ENCODE measurements at regions not wholly inside any gene's neighbourhood (a gene's known extent, or its start where the extent isn't known, plus 50 kb on each side); places are given as distances from the start of the nearest gene placed in this dataset.

DNA sequence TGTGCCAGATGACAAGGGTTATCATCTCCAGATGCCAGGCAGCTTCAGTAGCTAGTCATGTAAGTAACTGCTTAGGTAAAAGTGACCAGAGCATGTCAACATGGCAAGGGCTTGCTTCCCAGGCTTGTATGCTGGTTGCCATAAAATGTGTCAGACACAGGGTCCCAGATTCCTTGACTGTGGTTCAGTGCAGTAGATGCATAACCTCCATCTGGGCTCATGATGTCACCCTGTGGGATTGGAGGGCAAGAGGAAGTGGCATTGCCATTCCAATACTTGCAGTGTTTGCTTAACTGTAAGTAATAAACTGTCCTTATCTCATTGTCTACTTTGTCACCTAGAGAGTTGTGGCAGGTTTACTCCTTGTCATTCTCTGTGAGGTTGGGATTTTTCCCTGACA, 226.8 kb downstream of the PCDH17 start:
- Mint-ChIP-seq H3K27ac (no peak overlapping the region), H3K36me3 (ENCODE audit: low read depth) (no peaks in the 10 kb centered on the region), H3K9me3 (peaks cover 2% of the 10 kb centered on the region), H3K4me1 (ENCODE audit: low read depth) (no peaks in the 10 kb centered on the region), H3K27me3 (no peaks in the 10 kb centered on the region), H3K4me3 (no peak overlapping the region)
- ChIA-PET POLR2A (no interaction called here), CTCF (no interaction called here)
- intact Hi-C loops (cut with micrococcal nuclease), result no loop called here
- DNase-seq (no peak), ATAC-seq (no peak)
- TF ChIP-seq, protein P1, sequence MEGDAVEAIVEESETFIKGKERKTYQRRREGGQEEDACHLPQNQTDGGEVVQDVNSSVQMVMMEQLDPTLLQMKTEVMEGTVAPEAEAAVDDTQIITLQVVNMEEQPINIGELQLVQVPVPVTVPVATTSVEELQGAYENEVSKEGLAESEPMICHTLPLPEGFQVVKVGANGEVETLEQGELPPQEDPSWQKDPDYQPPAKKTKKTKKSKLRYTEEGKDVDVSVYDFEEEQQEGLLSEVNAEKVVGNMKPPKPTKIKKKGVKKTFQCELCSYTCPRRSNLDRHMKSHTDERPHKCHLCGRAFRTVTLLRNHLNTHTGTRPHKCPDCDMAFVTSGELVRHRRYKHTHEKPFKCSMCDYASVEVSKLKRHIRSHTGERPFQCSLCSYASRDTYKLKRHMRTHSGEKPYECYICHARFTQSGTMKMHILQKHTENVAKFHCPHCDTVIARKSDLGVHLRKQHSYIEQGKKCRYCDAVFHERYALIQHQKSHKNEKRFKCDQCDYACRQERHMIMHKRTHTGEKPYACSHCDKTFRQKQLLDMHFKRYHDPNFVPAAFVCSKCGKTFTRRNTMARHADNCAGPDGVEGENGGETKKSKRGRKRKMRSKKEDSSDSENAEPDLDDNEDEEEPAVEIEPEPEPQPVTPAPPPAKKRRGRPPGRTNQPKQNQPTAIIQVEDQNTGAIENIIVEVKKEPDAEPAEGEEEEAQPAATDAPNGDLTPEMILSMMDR (IDR thresholded peaks at IDR 0.05), result no peak

DNA sequence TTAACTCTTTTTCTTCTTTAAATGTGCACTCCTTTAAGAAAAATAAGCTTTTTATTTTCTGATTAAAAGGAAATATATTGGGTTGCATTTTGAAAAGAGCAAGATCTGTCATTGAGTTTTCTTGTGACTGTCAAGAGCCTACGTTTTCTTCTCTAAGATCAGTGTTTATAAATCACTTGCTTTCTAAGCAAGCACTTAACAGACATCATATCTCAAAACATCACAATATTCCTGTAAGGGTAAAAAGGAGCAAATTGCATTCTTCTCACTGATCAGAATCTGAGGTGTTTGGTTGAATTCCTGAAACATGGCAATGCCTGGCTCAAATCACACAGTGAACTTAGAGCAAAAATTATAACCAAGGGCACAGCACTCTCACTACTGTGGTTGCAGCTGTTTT, 231.3 kb downstream of the PCDH17 start:
- no peaks in the 10 kb centered on the region for H3K36me3 Mint-ChIP-seq (ENCODE audit: low read depth)
- H3K27me3 Mint-ChIP-seq, result no peaks in the 10 kb centered on the region
- no peaks in the 10 kb centered on the region for H3K4me1 Mint-ChIP-seq (ENCODE audit: low read depth)
- TF ChIP-seq, protein P1 (IDR thresholded peaks at IDR 0.05), result no peak
- ChIA-PET CTCF (no interaction called here), POLR2A (no interaction called here)
- H3K27ac Mint-ChIP-seq, result no peak overlapping the region
- H3K9me3 Mint-ChIP-seq, result peaks cover 2% of the 10 kb centered on the region
- no peak for DNase-seq
- ATAC-seq, result no peak
- intact Hi-C loops (cut with micrococcal nuclease), result no loop called here
- no peak overlapping the region for H3K4me3 Mint-ChIP-seq

DNA sequence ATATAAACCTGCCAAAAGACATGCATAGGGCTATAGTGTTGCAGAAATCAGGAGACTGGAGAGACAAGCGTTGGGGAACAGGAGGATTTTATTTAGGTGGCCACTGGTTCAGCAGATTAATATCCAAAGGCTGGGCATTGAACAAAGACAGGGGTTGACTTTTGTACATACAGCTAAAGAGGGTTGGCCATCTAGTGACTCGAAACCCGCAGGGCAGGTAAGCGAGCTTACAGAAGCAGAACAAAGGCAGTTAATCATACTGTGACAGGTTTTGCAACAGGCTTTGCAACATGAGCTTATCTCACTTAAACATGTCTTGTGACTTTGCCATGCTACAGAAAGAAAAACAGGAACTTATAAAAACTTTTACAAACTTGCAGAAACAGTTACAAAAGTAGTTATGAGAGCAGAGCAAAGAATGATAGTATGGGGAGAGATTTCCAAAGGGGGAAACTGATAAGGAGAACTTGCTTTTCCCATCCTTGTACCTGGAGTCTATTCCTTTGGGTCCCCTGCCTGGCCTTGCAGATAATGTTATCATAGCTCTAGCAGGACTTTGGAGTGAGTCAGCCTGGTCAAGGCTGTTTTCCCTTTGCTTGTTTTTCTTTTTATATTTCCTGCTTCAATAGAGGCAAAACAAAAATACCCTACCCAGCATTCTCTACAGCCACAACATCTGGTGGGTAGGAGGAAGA, 234.2 kb downstream of the PCDH17 start:
- ATAC-seq (no peak), DNase-seq (no peak)
- intact Hi-C loops (cut with micrococcal nuclease), result no loop called here
- Mint-ChIP-seq H3K27me3 (no peaks in the 10 kb centered on the region), H3K4me1 (ENCODE audit: low read depth) (no peaks in the 10 kb centered on the region), H3K27ac (no peak overlapping the region), H3K36me3 (ENCODE audit: low read depth) (no peaks in the 10 kb centered on the region), H3K9me3 (peaks cover 4% of the 10 kb centered on the region), H3K4me3 (no peak overlapping the region)
- ChIA-PET POLR2A (no interaction called here), CTCF (no interaction called here)
- TF ChIP-seq, protein P1 (IDR thresholded peaks at IDR 0.05), result no peak

DNA sequence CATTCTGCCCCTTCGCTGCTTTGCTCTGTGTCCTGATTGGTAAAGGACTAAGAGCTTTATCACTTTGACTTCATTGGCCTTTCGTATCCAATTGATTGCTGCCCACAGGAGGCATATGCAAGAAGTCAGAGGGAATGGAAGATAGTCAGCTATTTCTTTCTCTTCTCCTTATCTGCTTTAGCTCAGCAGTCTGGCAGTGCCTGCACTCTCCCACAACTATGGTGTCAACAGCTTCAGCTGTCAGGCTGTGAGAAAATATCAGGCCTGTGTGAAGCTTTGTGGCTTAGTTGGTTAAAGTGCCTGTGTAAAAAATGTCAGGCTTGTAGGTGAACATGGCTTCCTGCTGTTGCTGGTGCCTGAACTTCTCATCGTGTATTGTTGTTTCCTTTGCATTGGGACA, 243.0 kb downstream of the PCDH17 start:
- Mint-ChIP-seq H3K27me3 (no peaks in the 10 kb centered on the region), H3K4me3 (no peak overlapping the region), H3K9me3 (peaks cover 16% of the 10 kb centered on the region), H3K27ac (no peak overlapping the region), H3K36me3 (ENCODE audit: low read depth) (no peaks in the 10 kb centered on the region), H3K4me1 (ENCODE audit: low read depth) (no peaks in the 10 kb centered on the region)
- POLR2A ChIA-PET, result no interaction called here
- CTCF ChIA-PET, result no interaction called here
- ATAC-seq (no peak), DNase-seq (no peak)
- TF ChIP-seq, protein P1 (IDR thresholded peaks at IDR 0.05), result no peak
- intact Hi-C loops (cut with micrococcal nuclease), result no loop called here

DNA sequence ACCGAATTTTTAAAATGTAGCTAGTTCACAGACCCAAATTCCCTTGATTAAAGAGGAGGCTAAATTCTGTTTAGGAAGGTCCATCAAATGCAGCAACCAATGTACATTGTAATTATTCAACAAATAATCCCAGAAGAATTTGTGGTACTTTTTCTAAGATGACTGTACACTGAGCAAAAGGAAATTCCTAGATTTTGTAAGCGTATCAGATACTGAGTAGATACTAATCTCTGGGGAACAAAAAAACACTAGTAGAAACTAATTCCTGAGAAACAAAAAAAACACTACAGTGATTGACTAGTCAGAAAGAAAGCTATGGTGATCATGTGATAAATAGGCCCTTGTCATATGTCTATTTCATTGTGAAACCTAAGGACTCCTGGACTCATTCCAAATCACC, 246.1 kb downstream of the PCDH17 start:
- no peak for DNase-seq
- Mint-ChIP-seq H3K27me3 (no peaks in the 10 kb centered on the region), H3K9me3 (peaks cover 14% of the 10 kb centered on the region), H3K4me3 (no peak overlapping the region), H3K4me1 (ENCODE audit: low read depth) (no peaks in the 10 kb centered on the region), H3K36me3 (ENCODE audit: low read depth) (no peaks in the 10 kb centered on the region), H3K27ac (no peak overlapping the region)
- POLR2A ChIA-PET, result no interaction called here
- TF ChIP-seq, protein P1 (IDR thresholded peaks at IDR 0.05), result no peak
- ATAC-seq, result no peak
- intact Hi-C loops (cut with micrococcal nuclease), result no loop called here
- CTCF ChIA-PET, result no interaction called here

Measured in activated CD8-positive, alpha-beta T cell treated with anti-CD3 and anti-CD28 coated beads for 36 hours (primary cell).